Brain microvascular endothelial cell (primary cell): ENCODE measurements at regions not wholly inside any gene's neighbourhood (a gene's known extent, or its start where the extent isn't known, plus 50 kb on each side); places are given as distances from the start of the nearest gene placed in this dataset.
"Not testable (repeated sequence)": the region's sequence is repeated elsewhere in the genome, so short reads cannot be mapped to it uniquely, and the experiment has no call there.

Experiments used
- DNase-seq: peaks from one replicate; pipeline ENCODE4 v3.0.0-alpha.2; 2020
- H3K27ac ChIP-seq: fragments of 250-450 bp; sonication (Bioruptor Pico); 2 replicates; pipeline ENCODE4 v1.5.1; 2020; ENCODE audit warnings: mild to moderate bottlenecking, moderate library complexity
- H3K27me3 ChIP-seq: fragments of 250-450 bp; sonication (Bioruptor Pico); replicated peaks from 2 replicates; pipeline ENCODE4 v1.5.1; 2020; ENCODE audit warnings: mild to moderate bottlenecking
- H3K36me3 ChIP-seq: fragments of 250-450 bp; sonication (Bioruptor Pico); replicated peaks from 2 replicates; pipeline ENCODE4 v1.5.1; 2020; ENCODE audit warnings: mild to moderate bottlenecking
- H3K4me3 ChIP-seq: 2 replicates; pipeline ENCODE4 v1.5.1; 2011; ENCODE audit warnings: low read depth, mild to moderate bottlenecking, control low read depth, low read length, moderate library complexity
- in situ Hi-C: cut with HindIII; loops from 2 replicates; pipeline ENCODE4 v1.10.0; 2017; ENCODE audit warnings: low sequenced_read_pairs, low pct_ligation_motif_present
- TF ChIP-seq, protein P1 (sequence below): IDR thresholded peaks from 2 replicates; pipeline ENCODE4 v1.5.1; 2011; ENCODE audit warnings: low read depth, mild to moderate bottlenecking, moderate library complexity, low read length, control low read depth, inconsistent platforms; ENCODE audit errors: missing control alignments

- no peak overlapping the region for H3K4me3 ChIP-seq
- H3K36me3 ChIP-seq = no peaks in the 10 kb centered on the region
- no peak for DNase-seq
- no peak overlapping the region for H3K27ac ChIP-seq
- TF ChIP-seq, protein P1, sequence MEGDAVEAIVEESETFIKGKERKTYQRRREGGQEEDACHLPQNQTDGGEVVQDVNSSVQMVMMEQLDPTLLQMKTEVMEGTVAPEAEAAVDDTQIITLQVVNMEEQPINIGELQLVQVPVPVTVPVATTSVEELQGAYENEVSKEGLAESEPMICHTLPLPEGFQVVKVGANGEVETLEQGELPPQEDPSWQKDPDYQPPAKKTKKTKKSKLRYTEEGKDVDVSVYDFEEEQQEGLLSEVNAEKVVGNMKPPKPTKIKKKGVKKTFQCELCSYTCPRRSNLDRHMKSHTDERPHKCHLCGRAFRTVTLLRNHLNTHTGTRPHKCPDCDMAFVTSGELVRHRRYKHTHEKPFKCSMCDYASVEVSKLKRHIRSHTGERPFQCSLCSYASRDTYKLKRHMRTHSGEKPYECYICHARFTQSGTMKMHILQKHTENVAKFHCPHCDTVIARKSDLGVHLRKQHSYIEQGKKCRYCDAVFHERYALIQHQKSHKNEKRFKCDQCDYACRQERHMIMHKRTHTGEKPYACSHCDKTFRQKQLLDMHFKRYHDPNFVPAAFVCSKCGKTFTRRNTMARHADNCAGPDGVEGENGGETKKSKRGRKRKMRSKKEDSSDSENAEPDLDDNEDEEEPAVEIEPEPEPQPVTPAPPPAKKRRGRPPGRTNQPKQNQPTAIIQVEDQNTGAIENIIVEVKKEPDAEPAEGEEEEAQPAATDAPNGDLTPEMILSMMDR = no peak
- in situ Hi-C loops = no loop called here
- H3K27me3 ChIP-seq = no peaks in the 10 kb centered on the region
Observed at GRCh38 chr3:159502986-159503385, 485.6 kb upstream of the IL12A start.

- H3K36me3 ChIP-seq, in situ Hi-C loops, H3K4me3 ChIP-seq, H3K27me3 ChIP-seq, DNase-seq, H3K27ac ChIP-seq: not testable (repeated sequence)
Observed at GRCh38 chr3:159510988-159511387, 477.6 kb upstream of the IL12A start.

GRCh38 chr3:159513444-159513843 lies 475.2 kb upstream of the IL12A start:
- in situ Hi-C loops = no loop called here
- Histone ChIP-seq H3K27me3 (no peaks in the 10 kb centered on the region), H3K36me3 (no peaks in the 10 kb centered on the region), H3K27ac (no peak overlapping the region), H3K4me3 (no peak overlapping the region)
- DNase-seq = no peak
- TF ChIP-seq, protein P1 = no peak

DNA sequence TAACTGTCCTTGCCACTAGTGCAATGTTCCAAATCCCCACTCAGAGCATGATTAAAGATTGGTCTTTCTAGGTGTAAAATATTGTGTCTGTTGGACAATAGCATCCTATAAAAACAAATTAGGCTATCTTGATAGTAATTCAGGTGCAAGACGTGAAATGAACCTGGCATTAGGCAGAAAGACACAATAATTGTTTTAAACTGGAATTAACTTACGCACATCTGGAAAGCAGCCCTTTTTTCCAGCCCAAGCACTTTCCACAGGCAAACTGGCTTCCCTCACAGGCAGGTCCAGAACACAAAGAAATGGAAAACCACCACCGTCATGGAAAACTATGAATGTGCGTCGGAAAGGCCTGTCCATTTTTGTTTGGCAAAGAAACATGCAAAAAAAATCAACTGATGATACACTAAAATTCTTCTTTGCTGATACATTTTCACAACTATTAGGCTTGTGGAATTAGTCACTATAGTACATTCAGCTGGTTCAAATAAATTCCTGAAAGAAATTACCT lies 474.7 kb upstream of the IL12A start:
- H3K4me3 ChIP-seq = no peak overlapping the region
- no peak overlapping the region for H3K27ac ChIP-seq
- TF ChIP-seq, protein P1 = no peak
- no peaks in the 10 kb centered on the region for H3K36me3 ChIP-seq
- in situ Hi-C loops = no loop called here
- DNase-seq = no peak
- H3K27me3 ChIP-seq = no peaks in the 10 kb centered on the region

GRCh38 chr3:159517105-159517504 lies 471.5 kb upstream of the IL12A start:
- Histone ChIP-seq H3K4me3 (no peak overlapping the region), H3K27me3 (no peaks in the 10 kb centered on the region), H3K36me3 (no peaks in the 10 kb centered on the region), H3K27ac (no peak overlapping the region)
- in situ Hi-C loops = no loop called here
- TF ChIP-seq, protein P1 = no peak
- no peak for DNase-seq

GRCh38 chr3:159520638-159521037 lies 468.0 kb upstream of the IL12A start:
- Histone ChIP-seq H3K36me3 (no peaks in the 10 kb centered on the region), H3K4me3 (no peak overlapping the region), H3K27me3 (no peaks in the 10 kb centered on the region), H3K27ac (no peak overlapping the region)
- TF ChIP-seq, protein P1 = no peak
- DNase-seq = no peak
- in situ Hi-C loops = no loop called here
